ENCODE measurements at regions not wholly inside any gene's neighbourhood (a gene's known extent, or its start where the extent isn't known, plus 50 kb on each side); places are given as distances from the start of the nearest gene placed in this dataset.

GRCh38 chr6:81308577-81309279 is 443.8 kb downstream of the TENT5A start:
- TF ChIP-seq CTCF (IDR thresholded peaks at IDR 0.05; ENCODE audit: unreplicated experiment): no peak
- H3K27me3 Mint-ChIP-seq: no peaks in the 10 kb centered on the region
- H3K4me3 Mint-ChIP-seq (ENCODE audit: low read depth): no peak overlapping the region

DNA sequence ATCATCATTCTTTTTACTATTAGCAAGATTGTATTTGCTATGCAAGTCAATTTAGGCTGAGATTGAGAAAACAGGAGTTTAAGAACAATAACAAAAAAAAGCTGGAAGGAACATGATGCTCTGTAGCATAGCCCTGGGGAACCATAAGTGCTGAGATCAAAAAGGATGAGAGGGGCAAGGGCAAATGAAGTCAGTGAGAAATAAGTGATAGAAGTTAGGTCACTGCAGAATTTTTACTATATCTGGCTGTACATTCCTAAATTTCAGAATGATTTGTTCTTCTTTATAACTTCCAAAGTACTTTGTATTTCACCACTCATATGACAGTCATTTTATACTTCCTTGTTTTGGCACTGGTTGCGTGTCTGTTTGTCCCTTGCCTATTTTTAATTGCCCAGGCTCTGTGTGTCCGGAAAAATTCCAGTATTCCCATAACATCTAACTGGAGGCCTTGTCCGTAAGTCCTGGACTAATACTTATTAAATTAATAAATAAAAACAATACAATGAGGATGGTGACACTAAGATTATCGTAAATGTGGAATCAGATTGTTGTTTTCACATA is 444.7 kb downstream of the TENT5A start:
- Mint-ChIP-seq H3K4me1 (ENCODE audit: low read depth) (peaks cover 14% of the 10 kb centered on the region), H3K4me3 (ENCODE audit: low read depth) (no peak overlapping the region), H3K27ac (no peak overlapping the region), H3K27me3 (no peaks in the 10 kb centered on the region), H3K36me3 (ENCODE audit: insufficient read depth) (no peaks in the 10 kb centered on the region), H3K9me3 (ENCODE audit: low read depth) (no peaks in the 10 kb centered on the region)
- no peak for TF ChIP-seq CTCF (IDR thresholded peaks at IDR 0.05; ENCODE audit: unreplicated experiment)
- no peak for DNase-seq (ENCODE audit: low spot score, unreplicated experiment)

More at GRCh38 chr6:81308577-81309279, 443.8 kb downstream of the TENT5A start:
- peaks cover 5% of the 10 kb centered on the region for H3K9me3 Mint-ChIP-seq (ENCODE audit: low read depth)
- no peak for DNase-seq (ENCODE audit: low spot score, unreplicated experiment)
- peaks cover 12% of the 10 kb centered on the region for H3K4me1 Mint-ChIP-seq (ENCODE audit: low read depth)
- H3K36me3 Mint-ChIP-seq (ENCODE audit: insufficient read depth): no peaks in the 10 kb centered on the region
- H3K27ac Mint-ChIP-seq: no peak overlapping the region

GRCh38 chr6:81304466-81304865 is 448.0 kb downstream of the TENT5A start:
- H3K36me3 Mint-ChIP-seq (ENCODE audit: insufficient read depth): no peaks in the 10 kb centered on the region
- H3K27me3 Mint-ChIP-seq: no peaks in the 10 kb centered on the region
- no peak overlapping the region for H3K27ac Mint-ChIP-seq
- no peak for TF ChIP-seq CTCF (IDR thresholded peaks at IDR 0.05; ENCODE audit: unreplicated experiment)
- peaks cover 14% of the 10 kb centered on the region for H3K4me1 Mint-ChIP-seq (ENCODE audit: low read depth)
- no peaks in the 10 kb centered on the region for H3K9me3 Mint-ChIP-seq (ENCODE audit: low read depth)
- no peak overlapping the region for H3K4me3 Mint-ChIP-seq (ENCODE audit: low read depth)
- no peak for DNase-seq (ENCODE audit: low spot score, unreplicated experiment)

DNA sequence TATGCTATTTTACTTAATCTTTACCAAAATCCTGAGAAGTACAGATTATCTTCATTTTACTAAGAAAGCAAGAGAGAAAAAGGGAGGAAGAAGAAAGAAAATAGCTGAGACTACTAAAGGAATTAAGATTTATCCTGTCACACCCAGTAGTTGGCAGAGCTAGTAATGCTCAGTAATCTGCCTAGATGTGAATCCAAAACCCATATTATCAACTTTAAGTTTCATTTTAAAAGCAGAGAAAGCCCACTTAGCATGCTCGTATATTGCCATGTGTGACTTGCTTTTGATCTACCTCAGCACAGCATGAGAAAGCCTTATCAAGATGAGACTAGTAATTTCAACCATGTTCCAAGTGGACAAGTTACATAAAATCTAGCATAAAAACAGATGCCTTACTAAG is 451.5 kb downstream of the TENT5A start:
- Mint-ChIP-seq H3K4me1 (ENCODE audit: low read depth) (peaks cover 7% of the 10 kb centered on the region), H3K36me3 (ENCODE audit: insufficient read depth) (no peaks in the 10 kb centered on the region)

DNA sequence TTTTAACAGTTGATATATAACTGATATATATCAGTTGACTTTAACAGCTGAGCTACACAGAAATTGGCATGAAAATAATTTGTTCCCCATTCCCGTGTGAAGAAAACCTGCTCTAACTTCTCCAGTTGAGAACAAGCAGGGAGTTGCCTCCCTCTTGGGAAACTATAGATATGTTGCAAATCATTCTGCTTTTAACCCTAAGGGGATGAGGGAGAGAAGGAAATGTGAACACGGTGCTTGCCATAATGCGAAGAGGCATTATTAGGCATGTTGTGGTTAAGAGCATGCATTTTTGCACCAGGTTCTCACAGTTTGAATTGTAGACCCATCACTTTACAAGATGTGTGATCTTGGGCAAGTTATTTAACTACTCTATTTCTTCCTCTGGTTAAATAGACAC is 453.7 kb downstream of the TENT5A start:
- Mint-ChIP-seq H3K4me1 (ENCODE audit: low read depth) (peaks cover 5% of the 10 kb centered on the region), H3K27me3 (no peaks in the 10 kb centered on the region), H3K36me3 (ENCODE audit: insufficient read depth) (no peaks in the 10 kb centered on the region), H3K4me3 (ENCODE audit: low read depth) (no peak overlapping the region), H3K27ac (no peak overlapping the region), H3K9me3 (ENCODE audit: low read depth) (no peaks in the 10 kb centered on the region)
- no peak for DNase-seq (ENCODE audit: low spot score, unreplicated experiment)
- no peak for TF ChIP-seq CTCF (IDR thresholded peaks at IDR 0.05; ENCODE audit: unreplicated experiment)

More for the DNA sequence above, 451.5 kb downstream of the TENT5A start:
- Mint-ChIP-seq H3K9me3 (ENCODE audit: low read depth) (no peaks in the 10 kb centered on the region), H3K4me3 (ENCODE audit: low read depth) (no peak overlapping the region), H3K27ac (no peak overlapping the region), H3K27me3 (no peaks in the 10 kb centered on the region)
- DNase-seq (ENCODE audit: low spot score, unreplicated experiment): no peak
- TF ChIP-seq CTCF (IDR thresholded peaks at IDR 0.05; ENCODE audit: unreplicated experiment): no peak
